ENCODE measurements at regions not wholly inside any gene's neighbourhood (a gene's known extent, or its start where the extent isn't known, plus 50 kb on each side); places are given as distances from the start of the nearest gene placed in this dataset.

- no peak for TF ChIP-seq TAF1 (IDR thresholded peaks at IDR 0.05; ENCODE audit: low read depth, low read length)
- TF ChIP-seq POLR2A (IDR thresholded peaks at IDR 0.05; ENCODE audit: low read depth, low read length) = no peak
- TF ChIP-seq POLR2AphosphoS5 (IDR thresholded peaks at IDR 0.05; ENCODE audit: low read depth, low read length) = no peak
- no peak for TF ChIP-seq POU2F2 (IDR thresholded peaks at IDR 0.05; ENCODE audit: low read depth, low read length)
- no peak for TF ChIP-seq SPI1 (IDR thresholded peaks at IDR 0.05; ENCODE audit: low read depth, low read length)
- no peak for TF ChIP-seq PAX5 (IDR thresholded peaks at IDR 0.05; ENCODE audit: insufficient read depth, low read length, severe bottlenecking)
These were observed 470.8 kb upstream of the TNP1 start for GRCh38 chr2:217330647-217331046.
